ENCODE measurements at regions not wholly inside any gene's neighbourhood (a gene's known extent, or its start where the extent isn't known, plus 50 kb on each side); places are given as distances from the start of the nearest gene placed in this dataset.
"Not testable (repeated sequence)": the region's sequence is repeated elsewhere in the genome, so short reads cannot be mapped to it uniquely, and the experiment has no call there.

- not testable (repeated sequence) for DNase-seq
Measured at GRCh38 chr2:90291934-90292333, 1600.5 kb downstream of the RPIA start.

DNA sequence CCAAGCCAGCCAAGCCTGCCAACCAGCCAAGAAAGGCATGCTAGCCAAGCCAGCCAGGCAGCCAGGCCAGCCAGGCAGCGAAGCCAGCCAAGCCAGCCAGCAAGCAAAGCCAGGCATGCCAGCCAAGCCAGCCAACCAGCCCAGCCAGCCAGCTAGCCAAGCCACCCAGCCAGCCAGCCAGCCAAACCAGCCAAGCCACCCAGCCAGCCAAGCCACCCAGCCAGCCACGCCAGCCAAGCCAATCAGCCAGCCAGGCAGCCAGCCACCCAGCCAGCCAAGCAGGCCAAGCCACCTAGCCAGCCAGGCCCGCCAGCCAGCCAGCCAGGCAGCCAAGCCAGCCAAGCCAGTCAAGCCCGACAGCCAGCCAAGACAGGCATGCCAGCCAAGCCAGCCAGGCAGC, 1601.0 kb downstream of the RPIA start:
- not testable (repeated sequence) for DNase-seq

GRCh38 chr2:90293224-90293623, 1601.8 kb downstream of the RPIA start:
- not testable (repeated sequence) for DNase-seq

- DNase-seq, result not testable (repeated sequence)
Measured at GRCh38 chr2:90293806-90294205, 1602.3 kb downstream of the RPIA start.

DNA sequence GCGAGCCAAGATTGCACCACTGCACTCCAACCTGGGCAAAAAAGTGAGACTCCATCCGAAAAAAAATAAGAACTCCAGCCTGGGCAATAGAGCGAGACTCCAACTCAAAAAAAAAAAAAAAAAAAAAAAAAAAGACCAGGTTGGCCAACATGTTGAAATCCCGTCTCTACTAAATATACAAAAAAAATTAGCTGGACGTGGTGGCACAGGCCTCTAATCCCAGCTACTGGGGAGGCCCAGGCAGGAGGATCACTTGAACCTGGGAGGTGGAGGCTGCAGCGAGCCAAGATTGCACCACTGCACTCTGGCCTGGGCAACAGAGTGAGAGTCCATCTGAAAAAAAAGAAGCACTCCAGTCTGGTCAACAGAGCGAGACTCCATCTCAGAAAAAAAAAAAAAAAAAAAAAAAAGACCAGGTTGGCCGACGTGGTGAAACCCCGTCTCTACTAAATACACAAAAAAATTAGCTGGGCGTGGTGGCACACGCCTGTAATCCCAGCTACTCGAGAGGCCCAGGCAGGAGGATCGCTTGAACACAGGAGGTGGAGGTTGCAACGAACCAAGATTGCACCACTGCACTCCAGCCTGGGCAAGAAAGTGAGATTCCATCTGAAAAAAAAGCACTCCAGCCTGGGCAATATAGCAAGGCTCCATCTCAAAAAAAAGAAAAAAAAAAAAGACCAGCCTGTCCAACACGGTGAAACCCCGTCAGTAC, 1603.7 kb downstream of the RPIA start:
- DNase-seq, result not testable (repeated sequence)

DNA sequence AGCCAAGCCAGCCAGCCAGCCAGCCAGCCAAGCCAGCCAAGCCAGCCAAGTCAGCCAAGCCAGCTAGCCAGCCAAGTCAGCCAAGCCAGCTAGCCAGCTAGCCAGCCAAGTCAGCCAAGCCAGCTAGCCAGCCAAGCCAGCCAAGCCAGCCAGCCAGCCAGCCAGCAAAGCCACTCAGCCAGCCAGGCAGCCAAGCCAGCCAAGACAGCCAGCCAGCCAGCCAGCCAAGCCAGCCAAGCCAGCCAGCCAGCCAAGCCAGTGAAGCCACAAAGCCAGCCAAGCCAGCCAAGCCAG, 1605.0 kb downstream of the RPIA start:
- DNase-seq, result not testable (repeated sequence)

DNA sequence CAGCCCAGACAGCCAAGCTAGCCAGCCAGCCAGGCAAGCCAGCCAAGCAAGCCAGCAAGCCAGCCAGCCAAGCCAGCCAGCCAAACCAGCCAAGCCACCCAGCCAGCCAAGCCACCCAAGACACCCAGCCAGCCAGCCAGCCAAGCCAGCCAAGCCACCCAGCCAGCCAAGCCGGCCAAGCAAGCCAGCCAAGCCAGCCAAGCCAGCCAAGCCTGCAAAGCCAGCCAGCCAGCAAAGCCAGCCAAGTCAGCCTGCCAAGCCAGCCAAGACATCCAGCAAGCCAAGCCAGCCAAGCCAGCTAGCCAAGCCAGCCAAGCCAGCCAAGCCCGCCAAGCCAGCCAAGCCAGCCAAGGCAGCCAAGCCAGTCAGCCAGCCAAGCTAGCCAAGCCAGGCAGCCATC, 1606.2 kb downstream of the RPIA start:
- DNase-seq, result not testable (repeated sequence)

DNA sequence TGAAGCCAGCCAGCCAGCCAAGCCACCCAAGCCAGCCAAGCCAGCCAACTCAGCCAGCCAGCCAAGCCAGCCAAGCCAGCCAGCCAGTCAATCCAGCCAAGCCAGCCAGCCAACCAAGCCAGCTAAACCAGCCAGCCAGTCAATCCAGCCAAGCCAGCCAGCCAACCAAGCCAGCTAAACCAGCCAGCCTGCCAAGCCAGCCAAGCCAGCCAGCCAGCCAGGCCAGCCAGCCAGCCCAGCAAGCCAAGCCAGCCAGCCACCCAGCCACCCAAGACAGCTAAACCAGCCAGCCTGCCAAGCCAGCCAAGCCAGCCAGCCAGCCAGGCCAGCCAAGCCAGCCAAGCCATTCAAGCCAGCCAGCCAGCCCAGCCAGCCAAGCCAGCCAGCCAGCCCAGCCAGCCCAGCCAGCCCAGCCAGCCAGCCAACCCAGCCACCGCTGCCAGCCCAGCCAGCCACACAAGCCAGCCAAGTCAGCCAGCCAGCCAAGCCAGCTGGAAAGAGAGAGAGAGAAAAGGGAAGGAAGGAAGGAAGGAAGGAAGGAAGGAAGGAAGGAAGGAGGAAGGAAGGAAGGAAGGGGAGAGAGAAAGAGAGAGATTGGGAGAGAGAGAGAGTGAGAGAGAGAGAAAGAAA, 1606.8 kb downstream of the RPIA start:
- not testable (repeated sequence) for DNase-seq

GRCh38 chr2:90298983-90299382, 1607.5 kb downstream of the RPIA start:
- DNase-seq, result not testable (repeated sequence)

GRCh38 chr2:90322982-90323381, 1631.5 kb downstream of the RPIA start:
- not testable (repeated sequence) for DNase-seq

DNA sequence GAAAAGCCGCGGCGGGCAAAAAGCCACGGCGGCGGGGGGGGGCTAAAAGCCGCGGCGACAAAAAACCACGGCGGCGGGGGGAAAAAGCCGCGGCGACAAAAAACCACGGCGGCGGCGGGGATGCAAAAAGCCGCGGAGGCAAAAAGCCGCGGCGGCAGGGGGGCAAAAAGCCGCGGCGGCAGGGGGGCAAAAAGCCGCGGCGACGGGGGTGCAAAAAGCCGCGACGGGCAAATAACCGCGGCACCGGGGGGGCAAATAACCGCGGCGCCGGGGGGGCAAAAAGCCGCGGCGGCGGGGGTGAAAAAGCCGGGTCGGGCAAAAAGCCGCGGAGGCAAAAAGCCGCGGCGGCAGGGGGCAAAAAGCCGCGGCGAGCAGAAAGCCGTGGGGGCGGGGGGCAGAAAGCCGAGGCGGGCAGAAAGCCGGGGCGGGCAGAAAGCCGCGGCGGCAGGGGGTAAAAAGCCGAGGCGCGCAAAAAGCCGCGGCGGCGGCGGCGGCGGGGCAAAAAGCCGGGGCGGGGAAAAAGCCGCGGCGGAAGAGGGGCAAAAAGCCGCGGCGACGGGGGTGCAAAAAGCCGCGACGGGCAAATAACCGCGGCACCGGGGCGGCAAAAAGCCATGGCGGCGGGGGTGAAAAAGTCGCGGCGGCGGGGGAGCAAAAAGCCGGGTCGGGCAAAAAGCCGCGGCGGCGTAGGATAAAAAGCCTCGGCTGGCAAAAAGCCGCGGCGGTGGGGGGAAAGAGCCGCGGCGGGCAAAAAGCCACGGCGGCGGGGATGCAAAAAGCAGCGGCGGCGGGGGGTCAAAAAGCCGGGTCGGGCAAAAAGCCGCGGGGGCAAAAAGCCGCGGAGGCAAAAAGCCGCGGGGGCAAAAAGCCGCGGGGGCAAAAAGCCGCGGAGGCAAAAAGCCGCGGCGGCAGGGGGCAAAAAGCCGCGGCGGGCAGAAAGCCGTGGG, 1632.4 kb downstream of the RPIA start:
- not testable (repeated sequence) for DNase-seq

DNA sequence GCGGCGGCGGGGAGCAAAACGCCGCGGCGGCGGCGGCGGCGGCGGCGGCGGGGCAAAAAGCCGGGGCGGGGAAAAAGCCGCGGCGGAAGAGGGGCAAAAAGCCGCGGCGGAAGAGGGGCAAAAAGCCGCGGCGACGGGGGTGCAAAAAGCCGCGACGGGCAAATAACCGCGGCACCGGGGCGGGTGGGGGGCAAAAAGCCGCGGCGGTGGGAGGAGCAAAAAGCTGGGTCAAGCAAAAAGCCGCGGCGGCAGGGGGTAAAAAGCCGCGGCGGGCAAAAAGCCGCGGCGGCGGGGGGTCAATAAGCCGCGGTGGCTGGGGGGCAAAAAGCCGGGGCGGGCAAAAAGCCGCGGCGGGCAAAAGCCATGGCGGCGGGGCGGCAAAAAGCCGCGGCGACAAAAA, 1633.2 kb downstream of the RPIA start:
- not testable (repeated sequence) for DNase-seq

DNA sequence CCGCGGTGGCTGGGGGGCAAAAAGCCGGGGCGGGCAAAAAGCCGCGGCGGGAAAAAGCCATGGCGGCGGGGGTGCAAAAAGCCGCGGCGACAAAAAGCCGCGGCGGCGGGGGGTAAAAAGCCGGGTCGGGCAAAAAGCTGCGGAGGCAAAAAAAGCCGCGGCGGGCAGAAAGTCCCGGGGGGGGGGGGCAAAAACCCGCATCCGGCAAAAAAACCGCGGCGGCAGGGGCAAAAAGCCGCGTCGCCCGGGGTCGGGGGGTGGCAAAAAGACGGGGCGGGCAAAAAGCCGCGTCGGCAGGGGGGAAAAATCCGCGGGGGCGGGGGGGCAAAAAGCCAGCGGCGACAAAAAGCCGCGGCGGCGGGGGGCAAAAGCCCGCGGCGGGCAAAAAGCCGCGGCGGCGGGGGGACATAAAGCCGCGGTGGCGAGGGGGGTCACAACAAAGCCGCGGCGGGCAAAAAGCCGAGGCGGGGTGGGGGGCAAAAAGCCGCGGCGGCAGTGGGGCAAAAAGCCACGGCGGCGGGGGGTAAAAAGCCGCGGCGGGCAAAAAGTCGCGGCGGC, 1634.4 kb downstream of the RPIA start:
- not testable (repeated sequence) for DNase-seq

DNA sequence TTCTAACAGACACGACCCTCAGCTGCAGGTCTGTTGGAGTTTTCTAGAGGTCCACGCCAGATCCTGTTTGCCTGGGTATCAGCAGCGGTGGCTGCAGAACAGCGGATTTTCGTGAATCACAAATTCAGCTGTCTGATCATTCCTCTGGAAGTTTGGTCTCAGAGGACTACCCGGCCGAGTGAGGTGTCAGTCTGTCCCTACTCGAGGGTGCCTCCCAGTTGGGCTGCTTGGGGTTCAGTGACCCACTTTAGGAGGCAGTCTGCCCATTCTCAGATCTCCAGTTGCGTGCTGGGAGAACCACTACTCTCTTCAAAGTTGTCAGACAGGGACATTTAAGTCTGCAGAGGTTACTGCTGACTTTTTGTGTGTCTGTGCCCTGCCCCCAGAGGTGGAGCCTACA, 1664.1 kb downstream of the RPIA start:
- DNase-seq, result not testable (repeated sequence)

DNA sequence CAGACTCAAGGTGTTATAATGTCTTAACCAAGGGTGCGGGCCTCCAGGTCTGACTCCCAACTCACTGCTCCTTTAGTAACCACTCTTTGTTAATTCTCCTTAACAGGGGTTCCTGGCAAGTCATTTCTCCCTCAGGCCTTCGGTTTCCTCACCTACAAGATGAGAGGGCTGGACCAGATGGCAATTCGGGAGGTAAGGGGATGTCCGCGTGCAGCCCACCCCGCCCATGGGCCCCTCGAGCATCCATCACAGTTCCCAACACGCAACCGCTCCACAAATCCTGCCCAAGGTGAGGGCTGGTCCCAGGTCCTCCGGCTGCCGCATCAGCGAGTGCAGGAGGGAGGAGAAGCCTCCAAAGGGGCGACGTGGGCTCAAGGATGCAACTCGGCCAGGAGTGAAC, 1667.9 kb downstream of the RPIA start:
- DNase-seq, result not testable (repeated sequence)

DNA sequence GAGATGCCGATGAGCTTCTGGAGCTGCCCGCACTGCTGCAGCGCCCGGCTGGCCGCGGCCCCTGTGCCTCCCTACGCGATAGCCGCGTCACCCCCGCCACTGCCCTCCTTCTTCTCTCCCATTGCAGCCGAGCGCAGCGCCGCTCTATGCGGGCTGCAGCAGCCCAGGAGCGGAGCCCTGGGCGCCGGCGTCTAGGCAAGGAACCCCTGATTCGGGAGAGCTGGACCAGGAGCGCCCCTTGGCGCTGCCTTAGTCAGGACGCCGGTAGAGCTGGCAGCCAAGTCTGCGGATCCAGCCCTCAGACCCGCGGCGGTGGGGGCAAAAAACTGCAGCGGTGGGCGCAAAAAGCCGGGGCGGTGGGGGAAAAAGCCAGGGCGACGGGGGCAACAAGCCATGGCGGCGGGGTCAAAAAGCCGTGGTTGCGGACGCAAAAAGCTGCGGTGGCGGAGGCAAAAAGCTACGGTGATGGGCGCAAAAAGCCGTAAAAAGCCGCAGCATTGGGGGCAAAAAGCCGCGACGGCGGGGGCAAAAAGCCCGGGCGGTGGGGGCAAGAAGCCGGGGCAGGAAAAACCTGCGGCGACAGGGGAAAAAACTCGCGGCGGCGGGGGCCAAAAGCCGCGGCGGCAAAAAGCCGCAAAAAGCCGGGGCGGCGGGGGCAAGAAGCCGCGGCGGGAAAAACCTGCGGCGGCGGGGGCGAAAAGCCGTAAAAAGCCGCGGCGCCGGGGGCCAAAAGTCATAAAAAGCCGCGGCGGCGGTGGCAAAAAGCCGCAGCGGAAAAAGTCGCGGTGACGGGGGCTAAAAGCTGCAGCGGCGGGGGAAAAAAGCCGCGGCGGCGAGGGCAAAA, 1668.6 kb downstream of the RPIA start:
- DNase-seq, result not testable (repeated sequence)

- DNase-seq, result not testable (repeated sequence)
Measured at GRCh38 chr2:90360731-90361035, 1669.2 kb downstream of the RPIA start.

Measured in nucleus accumbens (tissue), 56 donors.